ENCODE measurements at regions not wholly inside any gene's neighbourhood (a gene's known extent, or its start where the extent isn't known, plus 50 kb on each side); places are given as distances from the start of the nearest gene placed in this dataset.

DNA sequence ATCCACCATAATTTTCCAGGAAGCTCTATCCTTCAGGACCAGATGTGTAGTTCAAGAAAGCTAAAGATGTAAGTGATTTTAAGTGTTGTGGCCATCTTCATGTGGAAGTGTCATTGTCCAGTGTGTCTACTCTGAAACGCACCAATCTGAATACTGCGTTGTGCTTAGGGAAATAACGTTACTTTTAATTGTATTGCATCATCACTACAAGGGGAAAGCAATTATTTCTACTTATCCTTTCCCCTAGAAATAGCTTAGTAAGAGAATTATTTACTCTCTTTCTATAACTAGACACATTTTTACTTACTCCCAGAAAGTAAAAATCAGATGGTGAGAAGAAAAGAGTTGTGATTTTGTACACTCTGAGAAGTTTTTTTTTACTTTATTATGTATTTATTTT, 102.4 kb upstream of the DLGAP1 start:
- no peaks in the 10 kb centered on the region for H3K27me3 ChIP-seq (ENCODE audit: control insufficient read depth in 1 of 2, insufficient read depth in 2 of 2, low read length in 1 of 2)
- H3K4me1 ChIP-seq (ENCODE audit: control insufficient read depth in 1 of 2, insufficient read depth in 2 of 2, low read length in 2 of 2), result no peaks in the 10 kb centered on the region
- WGBS, 2 donors, result 84 to 89% methylated on average over 3 of the region's 3 CpGs
- H3K9me3 ChIP-seq (ENCODE audit: control insufficient read depth, low read length), result no peaks in the 10 kb centered on the region
- DNase-seq (no peak), ATAC-seq (ENCODE audit: low FRiP score) (no peak)
- no peak overlapping the region for H3K27ac ChIP-seq (ENCODE audit: low read depth in 1 of 2, low read length in 2 of 2)
- H3K36me3 ChIP-seq (ENCODE audit: control insufficient read depth in 1 of 2, insufficient read depth in 2 of 2, low read length in 1 of 2), result no peaks in the 10 kb centered on the region
- H3K4me3 ChIP-seq (ENCODE audit: low read length in 2 of 2), result no peak overlapping the region
- intact Hi-C loops (cut with DNase I), result no loop called here

- H3K36me3 ChIP-seq (ENCODE audit: control insufficient read depth in 1 of 2, insufficient read depth in 2 of 2, low read length in 1 of 2), result no peaks in the 10 kb centered on the region
- H3K9me3 ChIP-seq (ENCODE audit: control insufficient read depth, low read length), result no peaks in the 10 kb centered on the region
- no peak overlapping the region for H3K4me3 ChIP-seq (ENCODE audit: low read length in 2 of 2)
- H3K27ac ChIP-seq (ENCODE audit: low read depth in 1 of 2, low read length in 2 of 2), result no peak overlapping the region
- 72 to 81% methylated on average over 1 of the region's 1 CpG for whole genome bisulfite sequencing, 2 donors
- no peaks in the 10 kb centered on the region for H3K27me3 ChIP-seq (ENCODE audit: control insufficient read depth in 1 of 2, insufficient read depth in 2 of 2, low read length in 1 of 2)
- H3K4me1 ChIP-seq (ENCODE audit: control insufficient read depth in 1 of 2, insufficient read depth in 2 of 2, low read length in 2 of 2), result no peaks in the 10 kb centered on the region
- DNase-seq (no peak), ATAC-seq (ENCODE audit: low FRiP score) (no peak)
- intact Hi-C loops (cut with DNase I), result no loop called here
Observed at GRCh38 chr18:4551001-4551360, 95.9 kb upstream of the DLGAP1 start.

DNA sequence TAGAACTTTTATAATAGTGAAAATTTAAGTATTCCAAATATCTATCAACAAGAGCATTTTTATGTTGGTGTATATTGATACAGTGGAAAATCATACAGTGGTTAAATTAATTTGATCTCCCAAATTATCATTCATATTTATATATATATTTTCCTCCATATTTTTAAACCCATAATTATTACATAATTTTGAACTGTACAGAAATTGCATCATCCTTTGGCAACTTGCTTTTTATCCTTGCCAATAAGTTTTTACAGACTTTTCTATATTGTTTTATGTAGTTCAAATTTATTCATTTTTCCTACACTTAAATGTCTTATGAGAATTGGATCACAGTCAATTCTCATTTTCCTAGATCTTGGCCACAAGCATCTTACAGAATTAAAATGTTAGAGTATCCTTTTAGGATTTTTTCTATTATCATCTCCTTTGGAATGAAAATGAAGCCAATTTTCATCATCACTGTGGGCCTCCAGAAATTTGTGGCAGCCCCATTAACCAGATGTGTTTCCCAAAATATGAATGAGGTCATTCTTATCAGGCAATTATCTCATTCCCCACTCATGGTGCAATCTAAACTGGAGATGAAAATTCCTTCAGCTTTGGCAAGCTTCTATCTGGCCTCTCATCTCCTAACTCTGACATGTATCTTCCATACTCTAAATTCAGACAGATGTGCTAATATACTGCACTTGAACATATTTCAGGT, 94.2 kb upstream of the DLGAP1 start:
- intact Hi-C loops (cut with DNase I), result loop anchor here in 1 of 2 donors (10.0 kb wide), 1 partner anchor 155 kb away; no protein-coding TSS in a partner anchor
- ATAC-seq (ENCODE audit: low FRiP score) (no peak), DNase-seq (no peak)
- H3K36me3 ChIP-seq (ENCODE audit: control insufficient read depth in 1 of 2, insufficient read depth in 2 of 2, low read length in 1 of 2), result no peaks in the 10 kb centered on the region
- no peak overlapping the region for H3K27ac ChIP-seq (ENCODE audit: low read depth in 1 of 2, low read length in 2 of 2)
- H3K4me3 ChIP-seq (ENCODE audit: low read length in 2 of 2), result no peak overlapping the region
- H3K27me3 ChIP-seq (ENCODE audit: control insufficient read depth in 1 of 2, insufficient read depth in 2 of 2, low read length in 1 of 2), result no peaks in the 10 kb centered on the region
- no peaks in the 10 kb centered on the region for H3K9me3 ChIP-seq (ENCODE audit: control insufficient read depth, low read length)
- H3K4me1 ChIP-seq (ENCODE audit: control insufficient read depth in 1 of 2, insufficient read depth in 2 of 2, low read length in 2 of 2), result no peaks in the 10 kb centered on the region

- intact Hi-C loops (cut with DNase I), result loop anchor here in 1 of 2 donors (10.0 kb wide), 1 partner anchor 158 kb away; no protein-coding TSS in a partner anchor
- no peak overlapping the region for H3K4me3 ChIP-seq (ENCODE audit: low read length in 2 of 2)
- no peaks in the 10 kb centered on the region for H3K27me3 ChIP-seq (ENCODE audit: control insufficient read depth in 1 of 2, insufficient read depth in 2 of 2, low read length in 1 of 2)
- DNase-seq, result no peak
- 70 to 71% methylated on average over 6 of the region's 6 CpGs for WGBS, 2 donors
- no peaks in the 10 kb centered on the region for H3K9me3 ChIP-seq (ENCODE audit: control insufficient read depth, low read length)
- no peak overlapping the region for H3K27ac ChIP-seq (ENCODE audit: low read depth in 1 of 2, low read length in 2 of 2)
- H3K4me1 ChIP-seq (ENCODE audit: control insufficient read depth in 1 of 2, insufficient read depth in 2 of 2, low read length in 2 of 2), result no peaks in the 10 kb centered on the region
- H3K36me3 ChIP-seq (ENCODE audit: control insufficient read depth in 1 of 2, insufficient read depth in 2 of 2, low read length in 1 of 2), result no peaks in the 10 kb centered on the region
- no peak for ATAC-seq (ENCODE audit: low FRiP score)
Observed at GRCh38 chr18:4547126-4547525, 92.0 kb upstream of the DLGAP1 start.

- H3K4me3 ChIP-seq (ENCODE audit: low read length in 2 of 2), result no peak overlapping the region
- 84 to 86% methylated on average over 6 of the region's 6 CpGs for WGBS, 2 donors
- H3K9me3 ChIP-seq (ENCODE audit: control insufficient read depth, low read length), result no peaks in the 10 kb centered on the region
- DNase-seq, result no peak
- no peak for ATAC-seq (ENCODE audit: low FRiP score)
- no peaks in the 10 kb centered on the region for H3K36me3 ChIP-seq (ENCODE audit: control insufficient read depth in 1 of 2, insufficient read depth in 2 of 2, low read length in 1 of 2)
- intact Hi-C loops (cut with DNase I), result loop anchor here in 1 of 2 donors (10.0 kb wide), 1 partner anchor 161 kb away; no protein-coding TSS in a partner anchor
- H3K27me3 ChIP-seq (ENCODE audit: control insufficient read depth in 1 of 2, insufficient read depth in 2 of 2, low read length in 1 of 2), result no peaks in the 10 kb centered on the region
- no peak overlapping the region for H3K27ac ChIP-seq (ENCODE audit: low read depth in 1 of 2, low read length in 2 of 2)
- no peaks in the 10 kb centered on the region for H3K4me1 ChIP-seq (ENCODE audit: control insufficient read depth in 1 of 2, insufficient read depth in 2 of 2, low read length in 2 of 2)
Observed at GRCh38 chr18:4544142-4544541, 89.0 kb upstream of the DLGAP1 start.

DNA sequence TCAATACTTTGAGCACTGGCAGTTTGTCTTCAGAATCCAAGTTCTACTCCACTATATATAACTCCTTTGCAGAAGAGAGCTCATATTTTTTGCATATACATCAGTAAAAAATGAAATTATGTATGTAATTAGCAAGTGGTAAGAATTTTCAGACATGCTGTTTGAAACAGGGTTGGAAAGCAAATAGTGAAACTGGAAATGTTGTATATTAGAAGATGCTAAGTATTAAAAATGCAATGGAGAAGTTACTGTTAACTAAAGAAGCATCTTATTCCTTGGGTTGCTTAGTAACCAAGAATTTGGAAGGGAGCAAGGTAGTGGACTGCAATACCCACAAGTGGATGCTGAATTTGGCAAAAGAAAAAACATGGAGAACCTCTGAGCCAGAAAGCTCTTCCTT, 88.6 kb upstream of the DLGAP1 start:
- H3K4me1 ChIP-seq (ENCODE audit: control insufficient read depth in 1 of 2, insufficient read depth in 2 of 2, low read length in 2 of 2), result no peaks in the 10 kb centered on the region
- H3K4me3 ChIP-seq (ENCODE audit: low read length in 2 of 2), result no peak overlapping the region
- no peak for ATAC-seq (ENCODE audit: low FRiP score)
- H3K9me3 ChIP-seq (ENCODE audit: control insufficient read depth, low read length), result no peaks in the 10 kb centered on the region
- no peak overlapping the region for H3K27ac ChIP-seq (ENCODE audit: low read depth in 1 of 2, low read length in 2 of 2)
- H3K36me3 ChIP-seq (ENCODE audit: control insufficient read depth in 1 of 2, insufficient read depth in 2 of 2, low read length in 1 of 2), result no peaks in the 10 kb centered on the region
- no peak for DNase-seq
- H3K27me3 ChIP-seq (ENCODE audit: control insufficient read depth in 1 of 2, insufficient read depth in 2 of 2, low read length in 1 of 2), result no peaks in the 10 kb centered on the region
- intact Hi-C loops (cut with DNase I), result loop anchor here in 1 of 2 donors (10.0 kb wide), 1 partner anchor 161 kb away; no protein-coding TSS in a partner anchor

- Histone ChIP-seq H3K36me3 (ENCODE audit: control insufficient read depth in 1 of 2, insufficient read depth in 2 of 2, low read length in 1 of 2) (no peaks in the 10 kb centered on the region), H3K4me1 (ENCODE audit: control insufficient read depth in 1 of 2, insufficient read depth in 2 of 2, low read length in 2 of 2) (no peaks in the 10 kb centered on the region), H3K4me3 (ENCODE audit: low read length in 2 of 2) (no peak overlapping the region), H3K9me3 (ENCODE audit: control insufficient read depth, low read length) (peaks cover 2% of the 10 kb centered on the region), H3K27ac (ENCODE audit: low read depth in 1 of 2, low read length in 2 of 2) (no peak overlapping the region), H3K27me3 (ENCODE audit: control insufficient read depth in 1 of 2, insufficient read depth in 2 of 2, low read length in 1 of 2) (no peaks in the 10 kb centered on the region)
- intact Hi-C loops (cut with DNase I), result loop anchor here in 1 of 2 donors (10.0 kb wide), 1 partner anchor 163 kb away; no protein-coding TSS in a partner anchor
- DNase-seq, result no peak
- no peak for ATAC-seq (ENCODE audit: low FRiP score)
- WGBS, 2 donors, result 86 to 90% methylated on average over 3 of the region's 3 CpGs
Observed at GRCh38 chr18:4541588-4541987, 86.5 kb upstream of the DLGAP1 start.

GRCh38 chr18:4536447-4536846, 81.3 kb upstream of the DLGAP1 start:
- H3K4me3 ChIP-seq (ENCODE audit: low read length in 2 of 2), result no peak overlapping the region
- no peaks in the 10 kb centered on the region for H3K27me3 ChIP-seq (ENCODE audit: control insufficient read depth in 1 of 2, insufficient read depth in 2 of 2, low read length in 1 of 2)
- ATAC-seq (ENCODE audit: low FRiP score) (no peak), DNase-seq (no peak)
- H3K9me3 ChIP-seq (ENCODE audit: control insufficient read depth, low read length), result peaks cover 3% of the 10 kb centered on the region
- H3K36me3 ChIP-seq (ENCODE audit: control insufficient read depth in 1 of 2, insufficient read depth in 2 of 2, low read length in 1 of 2), result no peaks in the 10 kb centered on the region
- H3K4me1 ChIP-seq (ENCODE audit: control insufficient read depth in 1 of 2, insufficient read depth in 2 of 2, low read length in 2 of 2), result no peaks in the 10 kb centered on the region
- H3K27ac ChIP-seq (ENCODE audit: low read depth in 1 of 2, low read length in 2 of 2), result no peak overlapping the region
- intact Hi-C loops (cut with DNase I), result no loop called here

DNA sequence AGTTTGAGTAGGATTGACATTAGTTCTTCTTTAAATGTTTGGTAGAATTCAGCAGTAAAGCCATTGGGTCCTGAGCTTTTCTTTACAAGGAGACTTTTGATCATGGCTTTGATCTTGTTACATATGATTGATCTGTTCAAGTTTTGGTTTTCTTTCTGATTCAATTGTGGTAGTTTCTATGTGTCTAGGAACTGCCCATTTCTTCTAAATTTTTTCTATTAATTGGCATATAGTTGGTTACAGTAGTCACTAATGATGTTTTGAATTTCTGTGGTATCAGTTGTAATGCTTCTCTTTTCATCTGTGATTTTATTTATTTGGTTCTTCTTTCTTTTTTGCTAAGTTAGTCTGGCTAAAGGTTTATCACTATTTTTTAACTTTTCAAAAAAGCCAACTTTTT, 73.3 kb upstream of the DLGAP1 start:
- Histone ChIP-seq H3K27ac (ENCODE audit: low read depth in 1 of 2, low read length in 2 of 2) (no peak overlapping the region), H3K36me3 (ENCODE audit: control insufficient read depth in 1 of 2, insufficient read depth in 2 of 2, low read length in 1 of 2) (no peaks in the 10 kb centered on the region), H3K27me3 (ENCODE audit: control insufficient read depth in 1 of 2, insufficient read depth in 2 of 2, low read length in 1 of 2) (no peaks in the 10 kb centered on the region), H3K4me1 (ENCODE audit: control insufficient read depth in 1 of 2, insufficient read depth in 2 of 2, low read length in 2 of 2) (no peaks in the 10 kb centered on the region), H3K9me3 (ENCODE audit: control insufficient read depth, low read length) (peaks cover 1% of the 10 kb centered on the region), H3K4me3 (ENCODE audit: low read length in 2 of 2) (no peak overlapping the region)
- no peak for DNase-seq
- intact Hi-C loops (cut with DNase I), result no loop called here
- no peak for ATAC-seq (ENCODE audit: low FRiP score)

All from aorta (tissue), 5 donors.